CD1c-positive myeloid dendritic cell (primary cell): ENCODE measurements at regions not wholly inside any gene's neighbourhood (a gene's known extent, or its start where the extent isn't known, plus 50 kb on each side); places are given as distances from the start of the nearest gene placed in this dataset.
A peak's percentile ranks its signal among the peaks of the same experiment; 100 is the strongest.
"Not testable (repeated sequence)": the region's sequence is repeated elsewhere in the genome, so short reads cannot be mapped to it uniquely, and the experiment has no call there.

Experiments
- DNase-seq: peaks from one replicate; pipeline ENCODE4 v3.0.0-alpha.2; 2016; ENCODE audit errors: extremely low spot score

DNA sequence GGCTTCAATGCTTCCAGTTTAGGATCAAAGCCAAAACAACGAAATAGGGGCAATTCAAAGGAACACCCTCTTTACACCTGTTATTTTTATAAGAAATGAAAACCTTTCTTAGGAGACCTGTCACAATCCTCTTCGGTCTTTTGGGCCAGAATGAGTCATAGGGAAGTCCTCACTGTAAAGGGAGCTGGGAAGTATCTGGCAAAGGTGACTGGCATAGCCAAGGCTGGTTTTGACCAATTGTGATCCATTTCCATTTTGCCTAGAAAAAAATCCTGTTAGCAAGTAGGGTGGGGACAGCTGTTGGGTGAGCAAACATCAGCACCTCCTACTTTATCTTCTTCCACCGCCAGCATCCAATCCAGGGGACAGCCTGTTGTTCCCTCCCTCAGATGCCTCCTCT lies 343.2 kb upstream of the SULF2 start:
- DNase-seq = no peak

DNA sequence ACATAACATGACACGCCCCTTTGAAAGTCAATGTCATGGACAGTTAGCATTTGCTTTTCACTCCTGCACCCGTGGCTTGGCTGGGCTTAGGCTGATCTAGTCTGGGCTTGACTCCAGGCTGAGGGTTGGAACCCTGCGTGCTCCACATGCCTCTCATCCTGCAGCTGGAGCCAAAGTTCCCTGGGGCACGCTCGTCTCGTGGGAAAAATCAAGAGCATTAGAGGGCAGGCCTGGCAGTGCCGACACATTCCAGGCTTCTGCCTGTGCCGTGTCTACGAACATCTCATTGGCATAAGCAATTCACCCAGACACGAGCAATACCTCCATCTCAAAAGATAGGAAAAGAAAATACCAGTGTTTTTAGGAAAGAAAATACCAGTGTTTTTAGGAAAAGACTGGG lies 342.7 kb upstream of the SULF2 start:
- not testable (repeated sequence) for DNase-seq

DNA sequence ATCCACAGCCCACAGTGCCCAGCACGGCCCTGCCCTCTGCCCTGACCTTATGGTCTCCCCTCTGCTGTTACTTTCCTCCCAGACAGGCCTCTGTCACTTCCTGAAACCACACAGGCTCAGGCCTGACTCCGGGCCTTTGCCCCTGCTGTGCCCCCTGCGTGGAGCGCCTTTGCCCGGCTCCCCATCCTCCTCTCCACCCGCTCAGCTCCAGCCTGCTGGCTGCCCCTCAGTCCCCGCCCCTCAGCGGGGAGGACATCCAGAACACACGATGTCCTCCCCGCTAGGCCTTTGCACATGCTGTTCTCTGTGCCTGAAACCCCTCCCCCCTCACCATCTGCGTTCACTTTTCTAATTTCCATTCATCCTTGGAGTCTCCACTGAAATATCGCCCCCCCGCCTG lies 341.9 kb upstream of the SULF2 start:
- not testable (repeated sequence) for DNase-seq

- DNase-seq = no peak
Measured at GRCh38 chr20:48126227-48126740, 341.0 kb upstream of the SULF2 start.

- no peak for DNase-seq
Measured at GRCh38 chr20:48124960-48125359, 339.7 kb upstream of the SULF2 start.

DNA sequence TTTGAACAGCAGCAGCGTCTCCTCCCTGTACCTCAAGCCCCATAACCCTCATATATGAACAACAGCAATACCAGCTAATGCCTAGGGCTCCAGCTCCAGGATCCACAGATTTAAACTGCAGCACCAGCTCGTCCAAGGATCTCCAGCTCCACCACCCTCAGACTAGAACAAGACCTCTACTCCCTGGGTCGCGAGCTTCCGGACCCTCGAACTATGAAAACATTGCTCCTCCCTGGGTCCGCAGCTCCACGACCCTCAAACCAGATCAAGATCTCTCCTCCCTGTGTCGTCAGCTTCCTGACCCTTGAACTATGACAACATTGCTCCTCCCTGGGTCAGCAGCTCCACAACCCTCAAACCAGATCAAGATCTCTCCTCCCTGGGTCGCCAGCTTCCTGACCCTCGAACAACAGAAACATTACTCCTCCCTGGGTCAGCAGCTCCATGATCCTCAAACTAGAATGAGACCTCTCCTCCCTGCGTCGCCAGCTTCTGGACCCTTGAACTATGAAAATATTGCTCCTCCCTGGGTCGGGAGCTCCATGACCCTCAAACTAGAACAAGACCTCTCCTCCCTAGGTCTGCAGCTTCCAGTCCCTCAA lies 339.0 kb upstream of the SULF2 start:
- DNase-seq = no peak

- no peak for DNase-seq
Measured at GRCh38 chr20:48120120-48120519, 334.8 kb upstream of the SULF2 start.

DNA sequence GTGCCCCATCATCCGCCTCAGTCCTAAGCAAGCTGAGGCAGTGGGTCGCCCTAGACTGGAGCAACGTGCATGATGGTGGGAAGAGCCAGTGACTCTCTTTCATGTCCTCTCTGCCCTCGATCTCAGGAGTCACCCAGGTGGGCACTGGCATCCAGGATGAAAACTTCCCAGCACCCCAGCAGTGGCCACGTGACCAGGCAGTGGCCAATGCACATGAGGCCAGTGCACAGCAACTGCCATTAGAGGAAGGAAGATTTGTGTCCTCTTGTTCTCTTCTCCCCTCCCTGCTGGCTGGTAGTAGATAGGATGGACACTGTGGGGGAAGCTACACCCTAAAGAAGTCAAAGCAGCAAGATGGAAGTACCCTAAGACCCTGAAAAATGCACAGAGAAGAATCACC lies 334.1 kb upstream of the SULF2 start:
- DNase-seq = not testable (repeated sequence)

- DNase-seq = no peak
Measured at GRCh38 chr20:48115502-48115901, 330.2 kb upstream of the SULF2 start.

- DNase-seq = no peak
Measured at GRCh38 chr20:48107560-48107959, 322.3 kb upstream of the SULF2 start.

DNA sequence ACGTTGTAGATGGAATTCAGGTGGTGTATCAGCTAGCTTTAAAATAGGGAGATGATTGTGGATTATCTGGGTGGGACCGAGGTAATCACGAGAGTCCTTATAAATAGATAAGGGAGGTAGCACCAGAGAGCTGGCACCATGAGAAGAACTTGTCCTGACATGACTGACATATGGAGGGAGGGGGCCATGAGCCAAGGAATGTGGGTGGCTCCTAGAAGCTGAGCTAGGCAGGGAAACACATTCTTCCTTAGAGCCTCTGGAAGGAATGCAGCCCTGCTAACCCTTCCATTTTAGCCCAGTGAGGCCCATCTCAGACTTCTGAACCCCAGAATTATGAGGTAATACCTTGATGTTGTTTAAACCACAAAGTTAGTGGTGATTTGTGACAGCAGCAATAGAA lies 321.1 kb upstream of the SULF2 start:
- no peak for DNase-seq

GRCh38 chr20:48105526-48105925 lies 320.2 kb upstream of the SULF2 start:
- DNase-seq = no peak

- DNase-seq = no peak
Measured at GRCh38 chr20:48102931-48103660, 317.8 kb upstream of the SULF2 start.

GRCh38 chr20:48102076-48102787 lies 317.0 kb upstream of the SULF2 start:
- DNase-seq = no peak

DNA sequence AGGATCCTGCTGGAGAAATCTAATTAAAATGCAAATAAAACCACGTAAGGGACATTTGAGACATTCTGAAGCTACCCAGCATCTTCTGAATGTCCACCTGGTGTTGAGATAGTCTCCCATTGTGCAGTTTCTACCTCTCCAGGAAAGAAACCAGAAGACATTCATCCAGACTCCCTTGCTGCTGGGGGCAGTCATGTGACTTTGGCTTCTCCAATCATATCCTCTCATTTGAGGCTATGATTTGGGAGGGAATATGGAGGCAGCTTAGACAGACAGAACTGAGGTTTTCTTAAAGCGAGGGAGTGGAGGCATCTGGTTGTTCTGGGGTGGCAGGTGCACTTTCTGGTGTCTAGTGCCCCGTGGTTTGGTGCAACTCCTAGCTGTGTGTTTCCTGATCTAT lies 315.2 kb upstream of the SULF2 start:
- DNase-seq = no peak

DNA sequence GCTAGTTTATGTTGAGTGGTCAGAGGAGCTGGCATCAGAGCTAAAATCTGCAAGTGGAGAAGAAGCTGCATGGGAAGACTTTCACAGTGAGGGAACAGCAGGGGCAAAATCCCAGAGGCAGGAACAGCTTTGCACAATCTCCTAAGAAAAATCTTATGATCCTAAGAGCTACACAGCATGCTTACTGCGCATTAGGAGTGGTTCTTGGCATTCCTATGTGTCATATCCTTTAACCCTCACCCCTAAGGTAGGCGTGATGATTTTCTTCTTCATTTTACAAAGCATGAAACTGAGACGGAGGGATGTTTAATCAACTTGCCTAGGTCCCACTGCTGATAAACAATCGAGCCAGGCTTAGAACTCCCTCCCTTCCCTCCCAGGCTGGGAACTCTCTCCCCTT lies 313.6 kb upstream of the SULF2 start:
- DNase-seq = no peak

DNA sequence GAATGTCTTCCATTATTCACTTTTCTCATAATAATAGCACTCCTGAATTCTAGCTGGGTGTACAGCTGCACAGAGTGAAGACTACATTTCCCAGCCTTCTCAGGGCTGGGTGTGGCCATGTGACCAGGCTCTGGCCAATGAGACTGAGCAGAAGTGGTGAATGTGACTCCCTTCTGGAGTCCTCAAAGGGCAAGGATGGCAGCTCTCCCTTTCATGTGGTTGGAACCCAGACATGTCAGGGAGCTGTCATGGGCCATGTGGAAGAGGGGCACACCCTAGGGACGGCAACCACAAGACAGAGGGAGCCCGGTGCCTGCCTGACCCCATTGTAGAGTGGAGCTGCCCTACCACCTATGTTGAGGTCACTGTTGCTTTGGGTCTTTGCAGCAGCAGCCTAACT lies 312.8 kb upstream of the SULF2 start:
- DNase-seq = no peak

- peak; percentile 3 for DNase-seq
Measured at GRCh38 chr20:48096957-48097890, 311.9 kb upstream of the SULF2 start.

DNA sequence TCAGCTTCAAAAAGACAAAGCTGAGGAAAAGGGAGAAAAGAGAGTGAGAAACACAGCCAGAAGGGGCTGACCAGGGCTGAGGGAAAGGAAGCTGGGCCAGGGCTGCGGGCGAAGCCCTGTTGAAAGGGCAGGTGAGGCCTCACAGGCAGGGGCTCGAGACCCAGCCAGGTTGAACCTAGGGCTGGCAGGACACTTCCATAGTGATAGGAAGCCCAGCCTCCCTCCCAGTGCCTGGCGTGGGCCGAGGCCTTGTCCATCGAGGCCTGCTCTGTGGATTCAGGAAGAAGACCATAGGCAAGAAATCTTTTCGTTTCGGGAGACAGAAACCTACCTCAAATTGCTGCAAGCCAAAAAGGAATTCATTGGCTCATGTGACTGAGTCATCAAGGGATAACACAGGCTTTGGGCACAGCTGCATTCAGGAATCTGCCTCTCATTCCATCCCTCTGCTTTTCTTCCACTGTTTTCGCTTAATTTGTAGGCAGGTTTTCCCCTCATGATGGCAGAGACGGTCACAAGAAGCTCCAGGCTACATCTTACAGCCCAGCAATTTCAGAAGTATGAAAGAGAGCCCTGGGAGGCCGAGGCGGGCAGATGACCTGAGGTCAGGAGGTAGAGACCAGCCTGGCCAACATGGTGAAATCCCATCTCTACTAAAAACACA lies 311.1 kb upstream of the SULF2 start:
- DNase-seq = no peak

GRCh38 chr20:48094944-48095343 lies 309.7 kb upstream of the SULF2 start:
- DNase-seq = no peak

GRCh38 chr20:48094196-48094749 lies 309.0 kb upstream of the SULF2 start:
- DNase-seq = no peak
